OCI-LY1 (cell line): ENCODE measurements at regions not wholly inside any gene's neighbourhood (a gene's known extent, or its start where the extent isn't known, plus 50 kb on each side); places are given as distances from the start of the nearest gene placed in this dataset.

Experiments used
- EZH2 ChIP-seq: fragments of 200-600 bp; sonication (generic), shearing (Covaris generic); IDR thresholded peaks from 2 replicates; pipeline ENCODE4 v1.8.0; 2017; ENCODE audit warnings: borderline replicate concordance, mixed run types, mild to moderate bottlenecking, antibody characterized with exemption, low read length, moderate library complexity, mixed read lengths
- TF ChIP-seq, protein P1 (sequence below): fragments of 200-600 bp; sonication (generic), shearing (Covaris generic); IDR thresholded peaks from 2 replicates; pipeline ENCODE4 v1.5.1; 2017; ENCODE audit warnings: mild to moderate bottlenecking, antibody characterized with exemption, low read length, moderate library complexity, mixed read lengths

DNA sequence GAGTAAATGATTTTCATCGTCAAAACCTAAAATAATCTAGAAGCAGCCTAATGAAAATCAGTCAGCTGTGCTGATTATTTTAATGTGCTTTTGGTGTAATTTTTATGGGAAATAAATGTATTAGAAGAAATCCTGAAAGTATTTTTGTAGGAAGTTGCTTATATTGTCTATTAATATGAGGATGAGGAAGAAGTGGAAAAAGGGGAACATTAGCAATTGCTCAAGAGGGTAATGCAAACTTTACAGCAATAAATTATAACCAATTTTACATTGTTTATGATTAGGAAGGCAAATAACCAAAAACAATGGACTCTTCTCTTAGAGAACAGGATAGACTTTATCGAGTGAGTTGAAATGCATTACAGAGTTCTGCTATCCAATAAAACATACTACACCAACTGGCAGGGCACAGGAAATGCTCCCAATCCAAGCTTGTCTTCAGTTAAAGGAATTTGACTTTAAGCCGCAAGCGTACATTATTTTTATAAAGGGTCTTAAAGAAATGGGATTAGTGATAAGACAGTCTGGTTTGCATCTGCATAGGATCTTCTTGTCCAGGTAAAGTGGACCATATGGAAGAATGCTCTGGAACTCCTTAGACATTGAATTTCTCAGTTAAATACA is 374.8 kb downstream of the PDGFC start:
- no peak for TF ChIP-seq EZH2
- TF ChIP-seq, protein P1, sequence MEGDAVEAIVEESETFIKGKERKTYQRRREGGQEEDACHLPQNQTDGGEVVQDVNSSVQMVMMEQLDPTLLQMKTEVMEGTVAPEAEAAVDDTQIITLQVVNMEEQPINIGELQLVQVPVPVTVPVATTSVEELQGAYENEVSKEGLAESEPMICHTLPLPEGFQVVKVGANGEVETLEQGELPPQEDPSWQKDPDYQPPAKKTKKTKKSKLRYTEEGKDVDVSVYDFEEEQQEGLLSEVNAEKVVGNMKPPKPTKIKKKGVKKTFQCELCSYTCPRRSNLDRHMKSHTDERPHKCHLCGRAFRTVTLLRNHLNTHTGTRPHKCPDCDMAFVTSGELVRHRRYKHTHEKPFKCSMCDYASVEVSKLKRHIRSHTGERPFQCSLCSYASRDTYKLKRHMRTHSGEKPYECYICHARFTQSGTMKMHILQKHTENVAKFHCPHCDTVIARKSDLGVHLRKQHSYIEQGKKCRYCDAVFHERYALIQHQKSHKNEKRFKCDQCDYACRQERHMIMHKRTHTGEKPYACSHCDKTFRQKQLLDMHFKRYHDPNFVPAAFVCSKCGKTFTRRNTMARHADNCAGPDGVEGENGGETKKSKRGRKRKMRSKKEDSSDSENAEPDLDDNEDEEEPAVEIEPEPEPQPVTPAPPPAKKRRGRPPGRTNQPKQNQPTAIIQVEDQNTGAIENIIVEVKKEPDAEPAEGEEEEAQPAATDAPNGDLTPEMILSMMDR, result no peak
